CD14-positive monocyte (primary cell): ENCODE measurements at regions not wholly inside any gene's neighbourhood (a gene's known extent, or its start where the extent isn't known, plus 50 kb on each side); places are given as distances from the start of the nearest gene placed in this dataset.

Experiments used
- DNase-seq, 3 donors: peaks; one replicate each; pipeline ENCODE4 v3.0.0-alpha.2; 2011 to 2022
- H2AFZ ChIP-seq: 2 replicates; pipeline ENCODE4 v1.6.0; 2012; ENCODE audit warnings: mild to moderate bottlenecking, low read depth, low read length, inconsistent platforms; ENCODE audit not compliant: insufficient read depth, poor library complexity, severe bottlenecking
- H3K27ac ChIP-seq, 2 donors: 1 replicate in 1 of 2; 2 replicates in 1 of 2; pipeline ENCODE4 v1.5.1; 2012 to 2013; ENCODE audit warnings: low read length in 2 of 2, control low read depth in 1 of 2, inconsistent platforms in 1 of 2, low read depth in 1 of 2, mild to moderate bottlenecking in 1 of 2
- H3K27me3 ChIP-seq, 2 donors: one replicate each; pipeline versions ENCODE4 v1.6.0 to v1.6.1; 2011 to 2013; ENCODE audit warnings: low read length in 2 of 2; ENCODE audit not compliant: control insufficient read depth in 2 of 2, insufficient read depth in 2 of 2
- H3K36me3 ChIP-seq, 2 donors: replicated peaks in 1 of 2; 1 replicate in 1 of 2; 2 replicates in 1 of 2; pipeline versions ENCODE4 v1.5.1 to v1.6.1; 2012 to 2013; ENCODE audit warnings: low read length in 2 of 2, control low read depth in 1 of 2, inconsistent platforms in 1 of 2, mild to moderate bottlenecking in 1 of 2; ENCODE audit not compliant: insufficient read depth in 2 of 2, control insufficient read depth in 1 of 2
- H3K4me1 ChIP-seq, 2 donors: 1 replicate in 1 of 2; 2 replicates in 1 of 2; pipeline versions ENCODE4 v1.5.1 to v1.6.1; 2012 to 2013; ENCODE audit warnings: low read length in 2 of 2, control low read depth in 1 of 2, inconsistent platforms in 1 of 2, mild to moderate bottlenecking in 1 of 2, moderate library complexity in 1 of 2; ENCODE audit not compliant: insufficient read depth in 2 of 2, control insufficient read depth in 1 of 2
- H3K4me2 ChIP-seq: replicated peaks from 2 replicates; pipeline ENCODE3; 2012; ENCODE audit warnings: low read length, moderate library complexity, mild to moderate bottlenecking; ENCODE audit not compliant: poor library complexity, severe bottlenecking; ENCODE audit errors: extremely low read depth
- H3K4me3 ChIP-seq, 3 experiments: fragments of 200-600 bp in 1 of 3; sonication (generic) in 1 of 3; replicated peaks in 1 of 3; 1 replicate in 2 of 3; 2 replicates in 1 of 3; pipeline ENCODE4 v1.5.1; 2011 to 2013; ENCODE audit warnings: low read length in 3 of 3, mild to moderate bottlenecking in 3 of 3, control low read depth in 2 of 3, low read depth in 2 of 3, inconsistent platforms in 1 of 3, moderate library complexity in 1 of 3
- H3K79me2 ChIP-seq: 2 replicates; pipeline ENCODE4 v1.6.0; 2012; ENCODE audit warnings: mild to moderate bottlenecking, control low read depth, inconsistent platforms, low read length, moderate library complexity; ENCODE audit not compliant: insufficient read depth
- H3K9ac ChIP-seq: 2 replicates; pipeline ENCODE4 v1.6.0; 2017; ENCODE audit warnings: low read length, mild to moderate bottlenecking; ENCODE audit not compliant: insufficient read depth, poor library complexity, severe bottlenecking
- H3K9me3 ChIP-seq, 2 donors: replicated peaks in 1 of 2; 1 replicate in 1 of 2; 2 replicates in 1 of 2; pipeline versions ENCODE4 v1.5.1 to v1.6.1; 2012 to 2013; ENCODE audit warnings: low read length in 2 of 2, control low read depth in 1 of 2; ENCODE audit not compliant: control insufficient read depth in 1 of 2, insufficient read depth in 1 of 2
- H4K20me1 ChIP-seq: 2 replicates; pipeline ENCODE4 v1.6.0; 2012; ENCODE audit warnings: mild to moderate bottlenecking, low read length, control low read depth, moderate library complexity; ENCODE audit not compliant: insufficient read depth
- H3K27ac Mint-ChIP-seq, 7 donors: one replicate each; pipeline ENCODE4 v1.8.0; 2020; ENCODE audit warnings: mild to moderate bottlenecking in 7 of 7, mixed read lengths in 7 of 7, moderate library complexity in 6 of 7, inconsistent platforms in 2 of 7
- H3K27me3 Mint-ChIP-seq, 3 donors: one replicate each; pipeline ENCODE4 v1.8.0; 2021 to 2022; ENCODE audit warnings: low read depth in 3 of 3, mild to moderate bottlenecking in 3 of 3, mixed read lengths in 3 of 3, moderate library complexity in 3 of 3, inconsistent platforms in 1 of 3
- H3K36me3 Mint-ChIP-seq, 2 donors: one replicate each; pipeline ENCODE4 v1.8.0; 2020; ENCODE audit warnings: mixed read lengths in 2 of 2, inconsistent platforms in 1 of 2, mild to moderate bottlenecking in 1 of 2
- H3K4me1 Mint-ChIP-seq: one replicate; pipeline ENCODE4 v1.8.0; 2020; ENCODE audit warnings: mild to moderate bottlenecking, mixed read lengths
- H3K4me3 Mint-ChIP-seq, 2 donors: one replicate each; pipeline ENCODE4 v1.8.0; 2020; ENCODE audit warnings: mild to moderate bottlenecking in 2 of 2, mixed read lengths in 2 of 2, moderate library complexity in 1 of 2
- H3K9me3 Mint-ChIP-seq, 7 donors: one replicate each; pipeline ENCODE4 v1.8.0; 2020 to 2022; ENCODE audit warnings: mixed read lengths in 7 of 7, mild to moderate bottlenecking in 6 of 7, moderate library complexity in 6 of 7, inconsistent platforms in 2 of 7
- CTCF ChIP-seq: fragments of 200-600 bp; IDR thresholded peaks from one replicate; pipeline ENCODE4 v1.8.0; 2022; ENCODE audit warnings: antibody characterized with exemption, mild to moderate bottlenecking
- WGBS: methylation state at CpG from one replicate; pipeline ENCODE4 v1.1.5; 2013; ENCODE audit warnings: missing lambda C conversion rate; ENCODE audit not compliant: insufficient coverage; 5-methylcytosine and 5-hydroxymethylcytosine counted together
- intact Hi-C, 2 donors: fragments of 100-400 bp; cut with micrococcal nuclease; formaldehyde crosslinking; loops; one replicate each; pipeline versions ENCODE4 v1.15.0 to v1.15.1; 2023

- TF ChIP-seq CTCF, result no peak
- intact Hi-C loops, result no loop called here
- H3K4me3 Mint-ChIP-seq, result no peak overlapping the region
- no peaks in the 10 kb centered on the region for H3K27me3 Mint-ChIP-seq
- no peak overlapping the region for H3K4me2 ChIP-seq
- no peaks in the 10 kb centered on the region for H4K20me1 ChIP-seq
- no CpG with 5 or more reads among the region's 4 CpGs for WGBS
- H3K4me3 ChIP-seq, result no peak overlapping the region
- no peaks in the 10 kb centered on the region for H3K79me2 ChIP-seq
- no peaks in the 10 kb centered on the region for H3K36me3 ChIP-seq
- H3K9ac ChIP-seq, result no peak overlapping the region
- no peak overlapping the region for H2AFZ ChIP-seq
- no peaks in the 10 kb centered on the region for H3K4me1 ChIP-seq
- no peaks in the 10 kb centered on the region for H3K36me3 Mint-ChIP-seq
- no peak overlapping the region for H3K27ac Mint-ChIP-seq
- no peaks in the 10 kb centered on the region for H3K4me1 Mint-ChIP-seq
- no peak overlapping the region for H3K27ac ChIP-seq
- DNase-seq, result no peak
- H3K9me3 Mint-ChIP-seq, result peaks cover 0 to 13% (median 3%) of the 10 kb centered on the region in 7 donors
- H3K27me3 ChIP-seq, result no peaks in the 10 kb centered on the region
- H3K9me3 ChIP-seq, result no peaks in the 10 kb centered on the region
Observed at GRCh38 chr13:88863116-88863515, 1191.9 kb downstream of the SLITRK5 start.

GRCh38 chr13:88866195-88866594 lies 1195.0 kb downstream of the SLITRK5 start:
- Histone ChIP-seq H3K4me1 (no peaks in the 10 kb centered on the region), H3K4me2 (no peak overlapping the region), H3K27ac (no peak overlapping the region), H3K9me3 (no peaks in the 10 kb centered on the region), H3K36me3 (no peaks in the 10 kb centered on the region), H2AFZ (no peak overlapping the region), H3K9ac (no peak overlapping the region), H3K27me3 (no peaks in the 10 kb centered on the region), H3K4me3 (no peak overlapping the region), H4K20me1 (no peaks in the 10 kb centered on the region), H3K79me2 (no peaks in the 10 kb centered on the region)
- intact Hi-C loops, result no loop called here
- H3K36me3 Mint-ChIP-seq, result no peaks in the 10 kb centered on the region
- WGBS, result 89% methylated on average over 4 of the region's 5 CpGs
- no peak for DNase-seq
- peaks cover 2 to 17% (median 7%) of the 10 kb centered on the region in 7 donors for H3K9me3 Mint-ChIP-seq
- H3K4me1 Mint-ChIP-seq, result no peaks in the 10 kb centered on the region
- H3K4me3 Mint-ChIP-seq, result no peak overlapping the region
- TF ChIP-seq CTCF, result no peak
- no peak overlapping the region for H3K27ac Mint-ChIP-seq
- H3K27me3 Mint-ChIP-seq, result no peaks in the 10 kb centered on the region
